ENCODE measurements at regions not wholly inside any gene's neighbourhood (a gene's known extent, or its start where the extent isn't known, plus 50 kb on each side); places are given as distances from the start of the nearest gene placed in this dataset.

DNA sequence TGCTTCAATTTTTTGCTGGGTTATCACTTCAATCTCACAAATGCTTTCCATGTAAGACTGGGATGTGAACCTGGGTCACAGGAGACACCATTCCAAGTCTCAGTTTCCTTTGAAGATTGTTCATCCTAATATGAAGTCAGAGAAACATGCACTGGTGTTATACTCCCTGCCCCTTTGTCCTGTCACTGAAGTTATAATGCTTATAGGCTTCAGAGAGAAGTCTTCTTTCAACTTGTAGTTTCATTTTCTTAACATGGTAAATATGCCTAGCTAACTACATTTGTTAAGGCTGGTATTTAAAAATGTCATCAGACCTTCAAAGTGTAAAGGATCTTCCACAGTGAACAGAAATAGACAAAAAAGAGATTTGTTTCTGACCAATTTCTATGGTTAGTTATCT is 1195.9 kb downstream of the MRPL39 start (continued):
- TF ChIP-seq, protein P1, sequence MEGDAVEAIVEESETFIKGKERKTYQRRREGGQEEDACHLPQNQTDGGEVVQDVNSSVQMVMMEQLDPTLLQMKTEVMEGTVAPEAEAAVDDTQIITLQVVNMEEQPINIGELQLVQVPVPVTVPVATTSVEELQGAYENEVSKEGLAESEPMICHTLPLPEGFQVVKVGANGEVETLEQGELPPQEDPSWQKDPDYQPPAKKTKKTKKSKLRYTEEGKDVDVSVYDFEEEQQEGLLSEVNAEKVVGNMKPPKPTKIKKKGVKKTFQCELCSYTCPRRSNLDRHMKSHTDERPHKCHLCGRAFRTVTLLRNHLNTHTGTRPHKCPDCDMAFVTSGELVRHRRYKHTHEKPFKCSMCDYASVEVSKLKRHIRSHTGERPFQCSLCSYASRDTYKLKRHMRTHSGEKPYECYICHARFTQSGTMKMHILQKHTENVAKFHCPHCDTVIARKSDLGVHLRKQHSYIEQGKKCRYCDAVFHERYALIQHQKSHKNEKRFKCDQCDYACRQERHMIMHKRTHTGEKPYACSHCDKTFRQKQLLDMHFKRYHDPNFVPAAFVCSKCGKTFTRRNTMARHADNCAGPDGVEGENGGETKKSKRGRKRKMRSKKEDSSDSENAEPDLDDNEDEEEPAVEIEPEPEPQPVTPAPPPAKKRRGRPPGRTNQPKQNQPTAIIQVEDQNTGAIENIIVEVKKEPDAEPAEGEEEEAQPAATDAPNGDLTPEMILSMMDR (IDR thresholded peaks at IDR 0.05; ENCODE audit: control extremely low read depth in 1 of 3, insufficient read depth in 1 of 3, low read depth in 1 of 3, low read length in 3 of 3) = no peak
